ENCODE measurements at regions not wholly inside any gene's neighbourhood (a gene's known extent, or its start where the extent isn't known, plus 50 kb on each side); places are given as distances from the start of the nearest gene placed in this dataset.

DNA sequence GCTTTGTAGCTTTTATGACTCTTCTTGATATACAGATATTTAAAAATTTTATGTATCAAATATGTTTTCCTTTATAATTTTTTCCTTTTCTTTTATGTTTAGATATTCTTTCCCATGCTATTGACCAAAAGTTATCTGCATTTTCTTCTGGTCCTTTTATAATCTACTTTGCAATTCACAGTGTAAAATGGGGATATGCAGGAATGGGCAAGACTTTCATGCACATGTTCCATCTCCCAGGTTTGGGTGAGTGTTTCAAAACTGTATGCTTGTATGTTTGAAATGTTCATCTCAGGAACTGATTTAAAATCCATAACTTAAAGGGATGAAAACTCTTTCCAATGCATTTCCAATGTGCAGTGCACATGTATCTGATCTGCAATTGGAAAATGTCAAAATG lies 199.9 kb downstream of the MEIS1 start:
- Histone ChIP-seq H3K79me2 (ENCODE audit: insufficient read depth, low read length) (no peaks in the 10 kb centered on the region), H2BK5ac (ENCODE audit: insufficient read length, low read length) (no peak overlapping the region), H4K5ac (ENCODE audit: insufficient read length, low read depth, low read length) (no peak overlapping the region), H3K4ac (ENCODE audit: low read depth, low read length) (no peak overlapping the region), H3K56ac (ENCODE audit: insufficient read length, low read depth, low read length) (no peak overlapping the region), H3K14ac (ENCODE audit: insufficient read depth, low read length) (no peak overlapping the region), H3K4me2 (ENCODE audit: insufficient read depth, insufficient read length, low read length) (no peak overlapping the region), H3K23me2 (ENCODE audit: insufficient read length, low read depth, low read length, poor library complexity, severe bottlenecking) (no peaks in the 10 kb centered on the region), H4K8ac (replicated peaks; ENCODE audit: insufficient read length, low read depth, low read length) (no peak overlapping the region), H3K27me3 (ENCODE audit: insufficient read depth, low read length) (no peaks in the 10 kb centered on the region; the same call in 1 of the 2 replicates), H2AK5ac (ENCODE audit: insufficient read length, low read length) (no peak overlapping the region), H4K20me1 (ENCODE audit: control insufficient read depth, insufficient read depth, insufficient read length) (no peaks in the 10 kb centered on the region), H2BK12ac (ENCODE audit: insufficient read length, low read depth, low read length) (no peak overlapping the region), H3K79me1 (ENCODE audit: insufficient read depth, low read depth, low read length, poor library complexity, severe bottlenecking) (no peaks in the 10 kb centered on the region), H3K18ac (ENCODE audit: insufficient read length, low read depth, low read length) (no peak overlapping the region), H2AFZ (ENCODE audit: low read length) (no peak overlapping the region), H4K91ac (ENCODE audit: insufficient read length, low read depth, low read length) (no peak overlapping the region), H3K27ac (ENCODE audit: insufficient read length, low read depth, low read length) (no peak overlapping the region), H2BK15ac (ENCODE audit: low read depth, low read length) (no peak overlapping the region), H3T11ph (ENCODE audit: low read length) (no peak overlapping the region), H3K9me3 (ENCODE audit: control insufficient read depth, low read depth, low read length) (peaks cover 10% of the 10 kb centered on the region), H3K23ac (ENCODE audit: insufficient read length, low read depth, low read length) (no peak overlapping the region), H3K4me1 (ENCODE audit: insufficient read depth, low read length) (no peaks in the 10 kb centered on the region), H3K9ac (ENCODE audit: extremely low read depth, insufficient read length, low read length) (no peak overlapping the region), H2BK20ac (ENCODE audit: low read depth, low read length, poor library complexity, severe bottlenecking) (no peak overlapping the region), H2BK120ac (ENCODE audit: low read depth, low read length, poor library complexity, severe bottlenecking) (no peak overlapping the region)
- no peak for TF ChIP-seq CTCF (conservative IDR thresholded peaks at IDR 0.05)
- peaks cover 25 to 26% of the 10 kb centered on the region in 2 experiments for H3K9me3 Mint-ChIP-seq
- H3K4me3 Mint-ChIP-seq = no peak overlapping the region
- H3K4me1 Mint-ChIP-seq = no peaks in the 10 kb centered on the region
- no peak for DNase-seq
- no peak overlapping the region for H3K27ac Mint-ChIP-seq
- peaks cover 3 to 27% (median 14%) of the 10 kb centered on the region in 3 experiments for H3K36me3 Mint-ChIP-seq (ENCODE audit: insufficient read depth in 1 of 3, low read depth in 3 of 3)
- H3K27me3 Mint-ChIP-seq (ENCODE audit: low read depth) = peaks cover 2% of the 10 kb centered on the region

Data from H9 (cell line).